OCI-LY1 (cell line): ENCODE measurements at regions not wholly inside any gene's neighbourhood (a gene's known extent, or its start where the extent isn't known, plus 50 kb on each side); places are given as distances from the start of the nearest gene placed in this dataset.

Source experiments
- H2AFZ ChIP-seq: fragments of 200-600 bp; sonication (generic), shearing (Covaris generic); 2 replicates; pipeline ENCODE4 v1.6.0; 2014; ENCODE audit warnings: antibody characterized with exemption, mild to moderate bottlenecking, low read length
- H3F3A ChIP-seq: fragments of 200-600 bp; sonication (generic), shearing (Covaris generic); 2 replicates; pipeline ENCODE4 v1.6.0; 2014; ENCODE audit warnings: mild to moderate bottlenecking, antibody characterized with exemption, low read length, moderate library complexity; ENCODE audit not compliant: insufficient read depth
- H3K27ac ChIP-seq: fragments of 200-600 bp; sonication (generic); 2 replicates; pipeline ENCODE4 v1.5.1; 2014; ENCODE audit warnings: low read length, mixed run types, mild to moderate bottlenecking, low read depth; ENCODE audit not compliant: poor library complexity, severe bottlenecking
- H3K27me3 ChIP-seq: fragments of 200-600 bp; sonication (generic); 2 replicates; pipeline ENCODE4 v1.6.0; 2014; ENCODE audit warnings: antibody characterized with exemption, mild to moderate bottlenecking, low read length, moderate library complexity; ENCODE audit not compliant: insufficient read depth
- H3K36me3 ChIP-seq: fragments of 200-600 bp; sonication (generic); 2 replicates; pipeline ENCODE4 v1.6.1; 2014; ENCODE audit warnings: mild to moderate bottlenecking, antibody characterized with exemption, low read length, moderate library complexity, mixed read lengths; ENCODE audit not compliant: insufficient read depth
- H3K4me1 ChIP-seq: fragments of 200-600 bp; sonication (generic); 2 replicates; pipeline ENCODE4 v1.5.1; 2014; ENCODE audit warnings: mild to moderate bottlenecking, low read length, moderate library complexity; ENCODE audit not compliant: insufficient read depth, severe bottlenecking
- H3K4me2 ChIP-seq: fragments of 200-600 bp; sonication (generic), shearing (Covaris generic); 2 replicates; pipeline ENCODE4 v1.6.1; 2014; ENCODE audit warnings: low read length
- H3K4me3 ChIP-seq: fragments of 200-600 bp; sonication (generic); 2 replicates; pipeline ENCODE4 v1.5.1; 2014; ENCODE audit warnings: low read length, low read depth, mild to moderate bottlenecking, mixed read lengths; ENCODE audit not compliant: poor library complexity, severe bottlenecking
- H3K79me2 ChIP-seq: fragments of 200-600 bp; shearing (Covaris generic); 2 replicates; pipeline ENCODE4 v1.6.1; 2016; ENCODE audit warnings: mixed run types, low read length, mixed read lengths; ENCODE audit not compliant: insufficient read depth
- H3K9ac ChIP-seq: fragments of 200-600 bp; sonication (generic), shearing (Covaris generic); 2 replicates; pipeline ENCODE4 v1.6.1; 2014; ENCODE audit warnings: mild to moderate bottlenecking, low read length, mixed read lengths
- H3K9me2 ChIP-seq: fragments of 200-600 bp; sonication (generic), shearing (Covaris generic); 2 replicates; pipeline ENCODE4 v1.6.1; 2014; ENCODE audit warnings: low read depth, mild to moderate bottlenecking, low read length, mixed read lengths
- H3K9me3 ChIP-seq: fragments of 200-600 bp; shearing (Covaris generic); 2 replicates; pipeline ENCODE4 v1.6.1; 2014; ENCODE audit warnings: low read length, mixed read lengths
- H4K20me1 ChIP-seq: fragments of 200-600 bp; sonication (generic), shearing (Covaris generic); 2 replicates; pipeline ENCODE4 v1.6.0; 2016; ENCODE audit warnings: mild to moderate bottlenecking, low read length; ENCODE audit not compliant: insufficient read depth
- CTCF ChIP-seq: fragments of 200-600 bp; sonication (generic), shearing (Covaris generic); IDR thresholded peaks from 2 replicates; pipeline ENCODE4 v1.5.1; 2017; ENCODE audit warnings: mild to moderate bottlenecking, antibody characterized with exemption, low read length, moderate library complexity, mixed read lengths
- EZH2 ChIP-seq: fragments of 200-600 bp; sonication (generic), shearing (Covaris generic); IDR thresholded peaks from 2 replicates; pipeline ENCODE4 v1.8.0; 2017; ENCODE audit warnings: borderline replicate concordance, mixed run types, mild to moderate bottlenecking, antibody characterized with exemption, low read length, moderate library complexity, mixed read lengths

- H3K79me2 ChIP-seq, result no peaks in the 10 kb centered on the region
- no peaks in the 10 kb centered on the region for H3K36me3 ChIP-seq
- no peak for TF ChIP-seq CTCF
- no peak for TF ChIP-seq EZH2
- H3K9me2 ChIP-seq, result no peaks in the 10 kb centered on the region
- no peaks in the 10 kb centered on the region for H4K20me1 ChIP-seq
- no peaks in the 10 kb centered on the region for H3K9me3 ChIP-seq
- H2AFZ ChIP-seq, result no peak overlapping the region
- no peak overlapping the region for H3K4me3 ChIP-seq
- no peak overlapping the region for H3K4me2 ChIP-seq
- no peaks in the 10 kb centered on the region for H3F3A ChIP-seq
- H3K27ac ChIP-seq, result no peak overlapping the region
- H3K4me1 ChIP-seq, result no peaks in the 10 kb centered on the region
- no peak overlapping the region for H3K9ac ChIP-seq
- H3K27me3 ChIP-seq, result no peaks in the 10 kb centered on the region
These were observed 98.0 kb downstream of the SLC5A7 start for GRCh38 chr2:108084311-108084710.

DNA sequence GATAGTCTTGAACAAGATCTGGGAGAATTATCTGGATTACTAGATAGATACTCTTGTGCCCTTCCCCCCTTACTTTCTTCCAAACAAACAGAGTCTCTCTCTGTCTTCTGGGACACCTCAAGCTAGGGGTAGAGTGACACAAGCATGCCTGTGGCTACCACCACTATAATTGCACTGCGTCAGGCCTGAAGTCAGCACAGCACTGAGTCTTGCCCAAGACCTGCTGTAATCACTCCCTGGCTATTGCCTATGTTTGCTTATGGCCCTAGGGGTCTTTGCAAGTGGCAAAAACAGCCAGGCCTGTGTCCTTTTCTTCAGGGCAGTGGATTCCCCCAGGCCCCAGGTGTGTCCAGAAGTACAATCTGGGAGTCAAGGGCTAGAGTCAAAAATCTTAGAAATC lies 106.6 kb downstream of the SLC5A7 start:
- H3K4me3 ChIP-seq, result no peak overlapping the region
- no peaks in the 10 kb centered on the region for H3K36me3 ChIP-seq
- H3K9me2 ChIP-seq, result no peaks in the 10 kb centered on the region
- no peaks in the 10 kb centered on the region for H3K9me3 ChIP-seq
- H3K9ac ChIP-seq, result no peak overlapping the region
- TF ChIP-seq CTCF, result no peak
- no peaks in the 10 kb centered on the region for H3K79me2 ChIP-seq
- H3K4me2 ChIP-seq, result no peak overlapping the region
- H3K27me3 ChIP-seq, result no peaks in the 10 kb centered on the region
- no peak overlapping the region for H2AFZ ChIP-seq
- H4K20me1 ChIP-seq, result no peaks in the 10 kb centered on the region
- H3K4me1 ChIP-seq, result no peaks in the 10 kb centered on the region
- H3F3A ChIP-seq, result no peaks in the 10 kb centered on the region
- no peak overlapping the region for H3K27ac ChIP-seq

DNA sequence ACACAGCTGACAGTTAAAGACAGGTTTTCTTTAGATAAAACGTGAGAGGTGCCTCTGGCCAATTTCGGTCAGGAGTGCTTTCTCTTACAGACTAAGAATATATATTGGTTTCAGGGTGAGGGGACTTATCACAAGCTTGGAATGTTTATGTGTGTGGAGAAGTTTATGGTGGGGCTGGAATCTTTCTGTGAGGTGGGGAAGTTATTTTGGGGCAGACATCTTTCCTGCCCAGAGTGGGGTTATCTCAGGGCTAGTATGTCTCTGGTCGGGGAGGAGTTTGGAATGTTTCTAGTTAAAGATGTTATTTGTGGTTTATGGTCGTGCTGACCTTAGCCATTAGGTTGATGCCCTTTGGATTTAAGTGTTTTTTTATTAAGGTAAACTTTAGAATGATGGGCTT lies 115.2 kb downstream of the SLC5A7 start:
- no peaks in the 10 kb centered on the region for H3K79me2 ChIP-seq
- TF ChIP-seq EZH2 (no peak), CTCF (no peak)

More for the DNA sequence above, 115.2 kb downstream of the SLC5A7 start:
- no peaks in the 10 kb centered on the region for H3K27me3 ChIP-seq
- H3K4me3 ChIP-seq, result no peak overlapping the region
- H3K4me1 ChIP-seq, result no peaks in the 10 kb centered on the region
- no peaks in the 10 kb centered on the region for H3K9me3 ChIP-seq
- no peak overlapping the region for H3K27ac ChIP-seq
- no peaks in the 10 kb centered on the region for H3K9me2 ChIP-seq
- no peak overlapping the region for H2AFZ ChIP-seq
- no peaks in the 10 kb centered on the region for H3K36me3 ChIP-seq
- H4K20me1 ChIP-seq, result no peaks in the 10 kb centered on the region
- H3K4me2 ChIP-seq, result no peak overlapping the region
- H3K9ac ChIP-seq, result no peak overlapping the region
- H3F3A ChIP-seq, result no peaks in the 10 kb centered on the region
